Fibroblast of lung (primary cell): ENCODE measurements at regions not wholly inside any gene's neighbourhood (a gene's known extent, or its start where the extent isn't known, plus 50 kb on each side); places are given as distances from the start of the nearest gene placed in this dataset.
A peak's percentile ranks its signal among the peaks of the same experiment; 100 is the strongest.

Source experiments
- DNase-seq, 2 donors: peaks; one replicate each; pipeline versions ENCODE4 v3.0.0 to v3.0.0-alpha.2; 2010; ENCODE audit warnings: low read depth in 2 of 2
- H2AFZ ChIP-seq: 2 replicates; pipeline ENCODE4 v1.5.1; 2012; ENCODE audit warnings: low read length, control low read depth, inconsistent platforms
- H3K27ac ChIP-seq: 2 replicates; pipeline ENCODE4 v1.5.1; 2011; ENCODE audit warnings: low read length, control low read depth; ENCODE audit not compliant: insufficient read depth
- H3K27me3 ChIP-seq: 2 replicates; pipeline ENCODE4 v1.5.1; 2011; ENCODE audit warnings: mild to moderate bottlenecking, low read length; ENCODE audit not compliant: control insufficient read depth, insufficient read depth
- H3K36me3 ChIP-seq: 2 replicates; pipeline ENCODE4 v1.5.1; 2011; ENCODE audit warnings: low read length; ENCODE audit not compliant: control insufficient read depth, insufficient read depth
- H3K4me1 ChIP-seq: 2 replicates; pipeline ENCODE4 v1.5.1; 2011; ENCODE audit warnings: low read length; ENCODE audit not compliant: control insufficient read depth, insufficient read depth; ENCODE audit errors: extremely low read depth
- H3K4me2 ChIP-seq: 2 replicates; pipeline ENCODE4 v1.5.1; 2011; ENCODE audit warnings: low read length, control low read depth; ENCODE audit not compliant: insufficient read depth; ENCODE audit errors: extremely low read depth
- H3K4me3 ChIP-seq, 4 experiments: fragments of 200-600 bp in 1 of 4; sonication (generic) in 1 of 4; replicated peaks in 1 of 4; 2 replicates each; pipeline ENCODE4 v1.5.1; 2011 to 2016; ENCODE audit warnings: low read length in 4 of 4, low read depth in 3 of 4, mild to moderate bottlenecking in 3 of 4, control low read depth in 2 of 4, inconsistent platforms in 1 of 4, mixed read lengths in 1 of 4; ENCODE audit not compliant: insufficient read depth in 1 of 4; ENCODE audit errors: control extremely low read depth in 1 of 4
- H3K79me2 ChIP-seq: 2 replicates; pipeline ENCODE4 v1.5.1; 2012; ENCODE audit warnings: mild to moderate bottlenecking, low read length, inconsistent platforms; ENCODE audit not compliant: control insufficient read depth, insufficient read depth
- H3K9ac ChIP-seq: 2 replicates; pipeline ENCODE4 v1.5.1; 2011; ENCODE audit warnings: mild to moderate bottlenecking, low read length, control low read depth; ENCODE audit not compliant: insufficient read depth
- H3K9me3 ChIP-seq: 2 replicates; pipeline ENCODE4 v1.5.1; 2012; ENCODE audit warnings: low read depth, low read length; ENCODE audit not compliant: control insufficient read depth, insufficient read depth
- H4K20me1 ChIP-seq: 2 replicates; pipeline ENCODE4 v1.5.1; 2011; ENCODE audit warnings: low read length; ENCODE audit not compliant: control insufficient read depth, insufficient read depth; ENCODE audit errors: extremely low read depth
- EZH2 ChIP-seq: IDR thresholded peaks from 2 replicates; pipeline ENCODE4 v1.5.1; 2012; ENCODE audit warnings: low read length, control low read depth, mild to moderate bottlenecking; ENCODE audit errors: missing control alignments
- TF ChIP-seq, protein P1 (sequence below), 2 donors: IDR thresholded peaks in 1 of 2; conservative IDR thresholded peaks in 1 of 2; 1 replicate in 1 of 2; 2 replicates in 1 of 2; pipeline ENCODE4 v1.5.1; 2011 to 2012; ENCODE audit warnings: low read length in 2 of 2, control low read depth in 1 of 2, inconsistent platforms in 1 of 2, low read depth in 1 of 2, mild to moderate bottlenecking in 1 of 2

DNA sequence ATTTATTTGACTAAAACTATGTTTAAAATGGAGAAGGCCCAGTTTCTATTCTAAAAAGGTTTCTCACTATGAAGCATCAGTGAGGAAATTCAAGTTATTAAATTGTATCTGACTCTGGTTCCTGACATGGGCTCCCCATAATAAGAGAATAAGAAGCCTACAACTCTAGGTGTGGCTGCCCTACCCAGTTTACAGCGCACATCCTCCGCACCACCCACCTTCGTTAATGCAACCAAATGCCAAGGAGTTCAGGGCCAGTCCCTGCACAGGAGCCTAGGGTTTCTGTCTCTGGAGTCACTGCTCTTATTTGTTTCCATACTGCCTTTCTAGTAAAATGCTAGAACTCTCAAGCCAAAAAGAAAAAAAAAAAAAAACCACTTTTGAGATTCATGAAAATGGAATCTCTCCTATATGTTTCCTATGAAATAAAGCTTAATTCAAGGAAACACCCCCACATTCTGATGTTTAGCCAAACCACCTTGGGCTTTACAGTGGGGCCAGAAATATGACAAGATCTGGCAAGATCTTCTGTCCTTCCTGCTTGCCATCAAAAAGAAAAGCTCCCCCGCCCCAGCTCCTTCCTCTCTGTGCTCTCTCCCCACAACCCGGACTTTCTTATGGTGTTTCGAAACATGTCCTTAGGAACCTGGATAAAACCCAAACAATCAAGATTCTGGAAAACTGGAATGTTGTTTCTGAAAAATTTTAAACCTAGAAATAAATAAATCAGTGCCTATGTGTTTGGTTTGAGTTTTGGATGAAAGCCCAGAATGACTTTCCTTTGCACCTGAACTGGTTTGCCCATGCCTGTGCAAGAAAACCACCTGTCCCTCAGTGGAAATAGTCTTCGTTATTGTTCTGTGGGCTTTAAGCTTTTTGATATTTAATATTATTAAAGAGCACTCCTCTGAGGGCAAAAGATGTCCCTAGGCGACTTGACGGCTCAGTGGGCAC, 136.7 kb downstream of the SP3 start:
- H3K79me2 ChIP-seq: no peaks in the 10 kb centered on the region
- H3K4me1 ChIP-seq: peaks cover 11% of the 10 kb centered on the region
- no peak overlapping the region for H3K4me3 ChIP-seq
- H3K9ac ChIP-seq: no peak overlapping the region
- H2AFZ ChIP-seq: no peak overlapping the region
- no peaks in the 10 kb centered on the region for H3K27me3 ChIP-seq
- no peaks in the 10 kb centered on the region for H4K20me1 ChIP-seq
- H3K9me3 ChIP-seq: no peaks in the 10 kb centered on the region
- no peak for TF ChIP-seq EZH2
- TF ChIP-seq, protein P1, sequence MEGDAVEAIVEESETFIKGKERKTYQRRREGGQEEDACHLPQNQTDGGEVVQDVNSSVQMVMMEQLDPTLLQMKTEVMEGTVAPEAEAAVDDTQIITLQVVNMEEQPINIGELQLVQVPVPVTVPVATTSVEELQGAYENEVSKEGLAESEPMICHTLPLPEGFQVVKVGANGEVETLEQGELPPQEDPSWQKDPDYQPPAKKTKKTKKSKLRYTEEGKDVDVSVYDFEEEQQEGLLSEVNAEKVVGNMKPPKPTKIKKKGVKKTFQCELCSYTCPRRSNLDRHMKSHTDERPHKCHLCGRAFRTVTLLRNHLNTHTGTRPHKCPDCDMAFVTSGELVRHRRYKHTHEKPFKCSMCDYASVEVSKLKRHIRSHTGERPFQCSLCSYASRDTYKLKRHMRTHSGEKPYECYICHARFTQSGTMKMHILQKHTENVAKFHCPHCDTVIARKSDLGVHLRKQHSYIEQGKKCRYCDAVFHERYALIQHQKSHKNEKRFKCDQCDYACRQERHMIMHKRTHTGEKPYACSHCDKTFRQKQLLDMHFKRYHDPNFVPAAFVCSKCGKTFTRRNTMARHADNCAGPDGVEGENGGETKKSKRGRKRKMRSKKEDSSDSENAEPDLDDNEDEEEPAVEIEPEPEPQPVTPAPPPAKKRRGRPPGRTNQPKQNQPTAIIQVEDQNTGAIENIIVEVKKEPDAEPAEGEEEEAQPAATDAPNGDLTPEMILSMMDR (conservative IDR thresholded peaks at IDR 0.05 in 1 of 2, IDR thresholded peaks at IDR 0.05 in 1 of 2; ENCODE audit: low read depth in 1 of 2, low read length in 2 of 2): no peak
- no peaks in the 10 kb centered on the region for H3K36me3 ChIP-seq
- DNase-seq: peak; percentile 17 to 46
- H3K4me2 ChIP-seq: no peak overlapping the region
- H3K27ac ChIP-seq: no peak overlapping the region

DNA sequence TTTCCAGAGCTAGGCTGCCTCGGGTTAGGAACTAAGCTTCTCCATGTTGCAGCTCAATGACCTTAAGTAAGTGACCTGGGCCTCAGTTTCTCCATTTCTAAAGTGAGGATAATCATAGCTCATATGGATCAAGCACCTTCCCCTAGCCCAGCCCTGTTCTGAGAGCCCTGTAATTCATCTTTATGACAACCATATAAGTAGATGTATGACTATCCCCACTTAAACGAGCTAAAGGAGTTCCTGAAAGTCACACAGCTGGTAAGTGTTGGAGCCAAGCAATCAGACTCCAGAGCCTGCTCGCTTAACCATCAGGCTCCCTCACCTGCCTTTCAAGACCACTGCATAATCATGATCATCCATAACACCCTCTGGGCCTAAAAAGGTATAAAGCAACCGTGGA, 135.4 kb downstream of the SP3 start:
- no peaks in the 10 kb centered on the region for H4K20me1 ChIP-seq
- no peaks in the 10 kb centered on the region for H3K36me3 ChIP-seq
- H3K9ac ChIP-seq: no peak overlapping the region
- H3K27me3 ChIP-seq: no peaks in the 10 kb centered on the region
- H3K9me3 ChIP-seq: no peaks in the 10 kb centered on the region
- H3K79me2 ChIP-seq: no peaks in the 10 kb centered on the region
- TF ChIP-seq, protein P1 (conservative IDR thresholded peaks at IDR 0.05 in 1 of 2, IDR thresholded peaks at IDR 0.05 in 1 of 2; ENCODE audit: low read depth in 1 of 2, low read length in 2 of 2): no peak
- TF ChIP-seq EZH2: no peak
- peaks cover 11% of the 10 kb centered on the region for H3K4me1 ChIP-seq
- no peak overlapping the region for H2AFZ ChIP-seq
- H3K4me2 ChIP-seq: no peak overlapping the region
- H3K27ac ChIP-seq: no peak overlapping the region
- H3K4me3 ChIP-seq: no peak overlapping the region
- no peak for DNase-seq

DNA sequence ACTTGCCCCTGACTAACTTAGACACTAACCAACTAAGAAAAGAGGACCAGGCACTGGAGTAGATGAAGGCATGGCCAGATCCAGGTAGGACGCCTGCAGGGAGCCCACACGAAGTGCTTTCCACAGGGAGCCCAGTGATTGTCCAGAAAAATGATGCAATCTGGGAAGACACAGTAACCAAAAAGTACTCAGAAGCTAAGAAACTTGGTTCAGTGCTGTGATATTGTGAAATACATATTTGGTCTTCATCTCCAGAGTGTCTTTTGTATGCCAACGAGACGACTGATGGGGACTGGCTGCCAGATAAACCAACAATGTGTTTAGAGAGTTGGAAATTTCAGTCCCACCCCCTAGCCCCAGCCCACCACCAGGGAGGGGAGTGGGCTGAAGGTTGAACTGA, 135.0 kb downstream of the SP3 start:
- Histone ChIP-seq H2AFZ (no peak overlapping the region), H3K36me3 (no peaks in the 10 kb centered on the region), H3K9ac (no peak overlapping the region), H3K9me3 (no peaks in the 10 kb centered on the region), H3K27ac (no peak overlapping the region), H3K4me2 (no peak overlapping the region), H3K79me2 (no peaks in the 10 kb centered on the region), H4K20me1 (no peaks in the 10 kb centered on the region), H3K4me3 (no peak overlapping the region), H3K27me3 (no peaks in the 10 kb centered on the region), H3K4me1 (peaks cover 11% of the 10 kb centered on the region)
- TF ChIP-seq, protein P1 (conservative IDR thresholded peaks at IDR 0.05 in 1 of 2, IDR thresholded peaks at IDR 0.05 in 1 of 2; ENCODE audit: low read depth in 1 of 2, low read length in 2 of 2): no peak
- no peak for TF ChIP-seq EZH2
- peak in 1 of 2 donors; percentile 15 for DNase-seq
